SK-N-SH (cell line): ENCODE measurements at regions not wholly inside any gene's neighbourhood (a gene's known extent, or its start where the extent isn't known, plus 50 kb on each side); places are given as distances from the start of the nearest gene placed in this dataset.

ENCODE experiments used
- CTCF ChIA-PET: fragments of 300-600, 350-600 bp; formaldehyde crosslinking; extraction: SDS; loops from one replicate; lab custom pipeline; 2021; lab: Yijun Ruan, JAX
- POLR2A ChIA-PET: fragments of 350-600 bp; sonication (Branson Sonifier 250); formaldehyde crosslinking; extraction: SDS; loops from one replicate; lab custom pipeline; 2020; ENCODE audit warnings: antibody characterized with exemption, inconsistent platforms; lab: Yijun Ruan, JAX
- DNase-seq: peaks from one replicate; pipeline ENCODE4 v3.0.0; 2012
- H2AFZ ChIP-seq: fragments of 200-600 bp; sonication (generic); 2 replicates; pipeline ENCODE4 v1.8.1; 2016; ENCODE audit warnings: antibody characterized with exemption, mild to moderate bottlenecking, low read depth
- H3F3A ChIP-seq: fragments of 200-600 bp; sonication (generic); replicated peaks from 2 replicates; pipeline ENCODE3; 2016; ENCODE audit warnings: antibody characterized with exemption, mild to moderate bottlenecking; ENCODE audit not compliant: insufficient read depth
- H3K27ac ChIP-seq, 2 experiments: fragments of 200-500 bp in 1 of 2; fragments of 200-600 bp in 1 of 2; sonication (Bioruptor generic) in 1 of 2; sonication (generic), shearing (Covaris generic) in 1 of 2; 2 replicates each; pipeline versions ENCODE4 v1.5.1 to v1.6.1; 2014 to 2016; ENCODE audit warnings: low read depth in 2 of 2, inconsistent platforms in 1 of 2, low read length in 1 of 2, mild to moderate bottlenecking in 1 of 2, mixed read lengths in 1 of 2
- H3K27me3 ChIP-seq: fragments of 200-600 bp; sonication (generic), shearing (Covaris generic); 2 replicates; pipeline ENCODE4 v1.6.1; 2016; ENCODE audit warnings: mixed run types; ENCODE audit not compliant: insufficient read depth
- H3K36me3 ChIP-seq, 2 experiments: fragments of 200-500 bp in 1 of 2; fragments of 200-600 bp in 1 of 2; sonication (Bioruptor generic) in 1 of 2; sonication (generic) in 1 of 2; replicated peaks in 1 of 2; 2 replicates each; pipeline versions ENCODE3 to v1.5.1; 2014 to 2016; ENCODE audit warnings: low read length in 1 of 2, mild to moderate bottlenecking in 1 of 2; ENCODE audit not compliant: insufficient read depth in 2 of 2, control insufficient read depth in 1 of 2
- H3K4me1 ChIP-seq, 2 experiments: fragments of 200-500 bp in 1 of 2; fragments of 200-600 bp in 1 of 2; sonication (Bioruptor generic) in 1 of 2; sonication (generic), shearing (Covaris generic) in 1 of 2; 2 replicates each; pipeline versions ENCODE4 v1.5.1 to v1.6.1; 2014 to 2016; ENCODE audit warnings: low read depth in 1 of 2, low read length in 1 of 2, mixed run types in 1 of 2; ENCODE audit not compliant: insufficient read depth in 2 of 2, control insufficient read depth in 1 of 2
- H3K4me2 ChIP-seq: fragments of 200-600 bp; sonication (generic), shearing (Covaris generic); 2 replicates; pipeline ENCODE4 v1.6.1; 2017; ENCODE audit warnings: mixed run types
- H3K4me3 ChIP-seq, 2 experiments: fragments of 200-500 bp in 1 of 2; fragments of 200-600 bp in 1 of 2; sonication (Bioruptor generic) in 1 of 2; sonication (generic), shearing (Covaris generic) in 1 of 2; 2 replicates each; pipeline versions ENCODE4 v1.5.1 to v1.8.1; 2014 to 2016; ENCODE audit warnings: low read depth in 2 of 2, inconsistent platforms in 1 of 2, low read length in 1 of 2, mild to moderate bottlenecking in 1 of 2, mixed read lengths in 1 of 2, moderate library complexity in 1 of 2
- H3K79me2 ChIP-seq: fragments of 200-600 bp; sonication (generic); 2 replicates; pipeline ENCODE4 v1.8.1; 2017; ENCODE audit warnings: mild to moderate bottlenecking; ENCODE audit not compliant: insufficient read depth
- H3K9ac ChIP-seq: fragments of 200-600 bp; sonication (generic); 2 replicates; pipeline ENCODE4 v1.6.1; 2017; ENCODE audit warnings: mixed run types
- H3K9me2 ChIP-seq: fragments of 200-600 bp; sonication (generic); 2 replicates; pipeline ENCODE4 v1.6.1; 2017; ENCODE audit warnings: mixed run types
- H3K9me3 ChIP-seq: fragments of 200-600 bp; sonication (generic); 2 replicates; pipeline ENCODE4 v1.6.1; 2017; ENCODE audit warnings: mixed run types, mild to moderate bottlenecking, moderate library complexity
- H4K20me1 ChIP-seq: fragments of 200-600 bp; sonication (generic); 2 replicates; pipeline ENCODE4 v1.6.1; 2017; ENCODE audit warnings: mild to moderate bottlenecking, mixed run types; ENCODE audit not compliant: insufficient read depth
- CTCF ChIP-seq: fragments of 200-600 bp; sonication (generic); IDR thresholded peaks from 2 replicates; pipeline ENCODE4 v1.6.1; 2017; ENCODE audit warnings: antibody characterized with exemption, mild to moderate bottlenecking, moderate library complexity
- ELF1 ChIP-seq: IDR thresholded peaks from 2 replicates; pipeline ENCODE4 v1.4.0; 2012
- EP300 ChIP-seq, 2 experiments: IDR thresholded peaks; 2 replicates each; pipeline versions ENCODE4 v1.4.0 to v1.6.1; 2012; ENCODE audit warnings: borderline replicate concordance in 1 of 2, low read depth in 1 of 2, low read length in 1 of 2
- FOSL2 ChIP-seq: IDR thresholded peaks from 2 replicates; pipeline ENCODE4 v1.4.0; 2012; ENCODE audit warnings: low read depth, mild to moderate bottlenecking, moderate library complexity, borderline replicate concordance
- FOXJ3 ChIP-seq: sonication (generic); formaldehyde crosslinking; IDR thresholded peaks from 2 replicates; pipeline ENCODE4 v1.5.1; 2020; ENCODE audit warnings: mild to moderate bottlenecking, missing genetic modification reagents
- GABPA ChIP-seq: IDR thresholded peaks from 2 replicates; pipeline ENCODE4 v1.4.0; 2012; ENCODE audit warnings: low read depth, mild to moderate bottlenecking
- JUND ChIP-seq: IDR thresholded peaks from 2 replicates; pipeline ENCODE4 v1.4.0; 2012
- MXI1 ChIP-seq: IDR thresholded peaks from 2 replicates; pipeline ENCODE4 v1.6.1; 2012; ENCODE audit warnings: mild to moderate bottlenecking, low read depth, low read length, improper control_type of control experiment
- NFIC ChIP-seq: IDR thresholded peaks from 2 replicates; pipeline ENCODE4 v1.4.0; 2012; ENCODE audit warnings: borderline replicate concordance
- NRF1 ChIP-seq: IDR thresholded peaks from 2 replicates; pipeline ENCODE4 v1.6.1; 2012; ENCODE audit warnings: low read depth, mild to moderate bottlenecking, low read length
- POLR2AphosphoS5 ChIP-seq: IDR thresholded peaks from 2 replicates; pipeline ENCODE4 v1.6.1; 2012; ENCODE audit warnings: low read depth, low read length
- RAD21 ChIP-seq: IDR thresholded peaks from 2 replicates; pipeline ENCODE4 v1.6.1; 2012; ENCODE audit warnings: mild to moderate bottlenecking, low read length
- RCOR1 ChIP-seq: fragments of 150-350 bp; IDR thresholded peaks from 2 replicates; pipeline ENCODE4 v1.6.1; 2017; ENCODE audit warnings: antibody characterized with exemption, low read length
- RXRA ChIP-seq: IDR thresholded peaks from 2 replicates; pipeline ENCODE4 v1.4.0; 2012; ENCODE audit warnings: low read depth, mild to moderate bottlenecking, borderline replicate concordance
- TAF1 ChIP-seq: IDR thresholded peaks from 2 replicates; pipeline ENCODE4 v1.6.1; 2012; ENCODE audit warnings: low read depth, mild to moderate bottlenecking, low read length, moderate library complexity, borderline replicate concordance
- TEAD4 ChIP-seq: IDR thresholded peaks from 2 replicates; pipeline ENCODE4 v1.4.0; 2012; ENCODE audit warnings: mild to moderate bottlenecking, borderline replicate concordance; ENCODE audit not compliant: insufficient read depth
- USF1 ChIP-seq: IDR thresholded peaks from 2 replicates; pipeline ENCODE4 v1.4.0; 2012; ENCODE audit warnings: low read depth, borderline replicate concordance
- ZBTB33 ChIP-seq: IDR thresholded peaks from 2 replicates; pipeline ENCODE4 v1.4.0; 2012; ENCODE audit warnings: low read depth, borderline replicate concordance
- WGBS: methylation state at CpG from one replicate; pipeline ENCODE4 v1.1.6; 2017; ENCODE audit warnings: low lambda C conversion rate; 5-methylcytosine and 5-hydroxymethylcytosine counted together
- TF ChIP-seq, protein P1 (sequence below): fragments of 150-350 bp; IDR thresholded peaks from 2 replicates; pipeline ENCODE4 v1.6.1; 2017; ENCODE audit warnings: antibody characterized with exemption, low read length, low read depth, borderline replicate concordance

DNA sequence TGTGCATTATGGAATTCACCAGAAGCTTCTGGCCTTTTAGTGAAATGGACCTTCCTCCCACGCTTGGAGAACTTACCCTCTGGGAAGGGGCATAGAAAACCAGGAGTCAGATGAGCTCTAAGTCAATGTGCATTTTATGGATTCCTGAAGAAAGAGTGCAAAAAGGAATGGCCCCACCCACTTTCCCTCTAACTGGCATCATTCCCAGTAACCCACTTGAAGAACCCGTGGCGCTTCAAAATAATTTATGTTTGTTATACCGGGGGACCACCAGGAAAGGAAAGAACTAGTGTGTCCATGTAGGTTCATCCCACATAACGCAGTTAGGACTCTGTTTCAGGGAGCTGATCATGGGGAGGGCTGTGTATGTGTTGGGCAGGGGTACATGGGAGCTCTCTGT, 1153.4 kb downstream of the TMEM121 start:
- DNase-seq: no peak
- POLR2A ChIA-PET: no interaction called here
- Histone ChIP-seq H4K20me1 (no peaks in the 10 kb centered on the region), H3K4me1 (no peaks in the 10 kb centered on the region; a peak in 1 of 4 replicates), H3K9ac (no peak overlapping the region)
- no peak for TF ChIP-seq TEAD4
- no peak for TF ChIP-seq JUND
- no peak for TF ChIP-seq USF1
- TF ChIP-seq RXRA: no peak
- no peak for TF ChIP-seq FOXJ3 (CRISPR knock-in tag)
- TF ChIP-seq RCOR1: no peak
- no peak for TF ChIP-seq NRF1
- no peak for TF ChIP-seq NFIC
- TF ChIP-seq, protein P1, sequence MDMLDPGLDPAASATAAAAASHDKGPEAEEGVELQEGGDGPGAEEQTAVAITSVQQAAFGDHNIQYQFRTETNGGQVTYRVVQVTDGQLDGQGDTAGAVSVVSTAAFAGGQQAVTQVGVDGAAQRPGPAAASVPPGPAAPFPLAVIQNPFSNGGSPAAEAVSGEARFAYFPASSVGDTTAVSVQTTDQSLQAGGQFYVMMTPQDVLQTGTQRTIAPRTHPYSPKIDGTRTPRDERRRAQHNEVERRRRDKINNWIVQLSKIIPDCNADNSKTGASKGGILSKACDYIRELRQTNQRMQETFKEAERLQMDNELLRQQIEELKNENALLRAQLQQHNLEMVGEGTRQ: no peak
- no peak for TF ChIP-seq POLR2AphosphoS5
- no peak for TF ChIP-seq EP300 (IDR thresholded peaks at IDR 0.05; ENCODE audit: borderline replicate concordance in 1 of 2, low read depth in 1 of 2, low read length in 1 of 2)
- no peak for TF ChIP-seq MXI1
- TF ChIP-seq RAD21: no peak
- no peak for TF ChIP-seq ELF1
- TF ChIP-seq, all 33 proteins: peak for 0
- Histone ChIP-seq H3K9me2 (no peaks in the 10 kb centered on the region), H3K4me2 (no peak overlapping the region), H3K27me3 (no peaks in the 10 kb centered on the region; the same call in 1 of the 2 replicates), H3F3A (no peaks in the 10 kb centered on the region), H3K36me3 (no peaks in the 10 kb centered on the region), H3K27ac (no peak overlapping the region), H2AFZ (no peak overlapping the region), H3K9me3 (no peaks in the 10 kb centered on the region), H3K4me3 (no peak overlapping the region), H3K79me2 (no peaks in the 10 kb centered on the region)
- CTCF ChIA-PET: interaction anchor here (1.3 kb wide), 1 partner anchor 62 kb away, joined by 3 read pairs; no protein-coding TSS in a partner anchor
- WGBS: 4% methylated on average over 5 of the region's 5 CpGs

GRCh38 chr14:106681161-106681560, 1154.8 kb downstream of the TMEM121 start:
- 6% methylated on average over 8 of the region's 8 CpGs for WGBS
- H4K20me1 ChIP-seq: no peaks in the 10 kb centered on the region
- H3K36me3 ChIP-seq: no peaks in the 10 kb centered on the region
- H3K4me3 ChIP-seq: no peak overlapping the region
- H3K9ac ChIP-seq: no peak overlapping the region
- H3K4me2 ChIP-seq: peak overlapping the region; percentile 12; the same call in 1 of the 2 replicates
- no peaks in the 10 kb centered on the region; a peak in 1 of 4 replicates for H3K4me1 ChIP-seq
- no peaks in the 10 kb centered on the region for H3K9me2 ChIP-seq
- DNase-seq: no peak
- no peak for TF ChIP-seq GABPA
- TF ChIP-seq FOSL2: no peak
- no peak for TF ChIP-seq MXI1
- no peak for TF ChIP-seq CTCF
- TF ChIP-seq RXRA: no peak
- no peak for TF ChIP-seq NRF1
- no peak for TF ChIP-seq TAF1
- TF ChIP-seq RAD21: no peak
- TF ChIP-seq ZBTB33: no peak
- TF ChIP-seq, protein P1: no peak
- no peak overlapping the region for H2AFZ ChIP-seq
- no peaks in the 10 kb centered on the region for H3K79me2 ChIP-seq
- no peaks in the 10 kb centered on the region for H3F3A ChIP-seq
- CTCF ChIA-PET: no interaction called here
- H3K27me3 ChIP-seq: no peaks in the 10 kb centered on the region
- no peak overlapping the region for H3K27ac ChIP-seq
- POLR2A ChIA-PET: no interaction called here
- H3K9me3 ChIP-seq: no peaks in the 10 kb centered on the region
